Kidney (tissue), 13 donors: ENCODE measurements at regions not wholly inside any gene's neighbourhood (a gene's known extent, or its start where the extent isn't known, plus 50 kb on each side); places are given as distances from the start of the nearest gene placed in this dataset.

Experiments used
- DNase-seq, 5 donors: peaks; one replicate each; pipeline ENCODE4 v3.0.0-alpha.2; 2013 to 2020
- FAIRE-seq: peaks from 2 replicates; lab custom pipeline; 2012; peaks lifted over from hg19 to GRCh38; lab: Jason Lieb, UNC
- H3K27ac ChIP-seq, 2 donors: one replicate each; pipeline ENCODE4 v1.7.0; 2013; ENCODE audit warnings: low read depth in 2 of 2, low read length in 2 of 2, inconsistent platforms in 1 of 2
- H3K27me3 ChIP-seq: one replicate; pipeline ENCODE4 v1.7.1; 2013; ENCODE audit warnings: low read length, inconsistent platforms; ENCODE audit not compliant: control insufficient read depth, insufficient read depth
- H3K36me3 ChIP-seq, 3 donors: one replicate each; pipeline versions ENCODE4 v1.7.0 to v1.7.1; 2013; ENCODE audit warnings: low read length in 3 of 3, control low read depth in 1 of 3, inconsistent platforms in 1 of 3; ENCODE audit not compliant: insufficient read depth in 3 of 3, control insufficient read depth in 2 of 3
- H3K4me1 ChIP-seq, 3 donors: one replicate each; pipeline versions ENCODE4 v1.7.0 to v1.7.1; 2013; ENCODE audit warnings: low read length in 3 of 3, inconsistent platforms in 1 of 3, low read depth in 1 of 3; ENCODE audit not compliant: control insufficient read depth in 2 of 3, insufficient read depth in 2 of 3
- H3K4me3 ChIP-seq, 3 donors: one replicate each; pipeline versions ENCODE4 v1.7.0 to v1.8.1; 2013; ENCODE audit warnings: low read length in 3 of 3, control low read depth in 1 of 3, inconsistent platforms in 1 of 3
- H3K9ac ChIP-seq, 3 donors: one replicate each; pipeline versions ENCODE4 v1.7.0 to v1.7.1; 2013; ENCODE audit warnings: low read length in 3 of 3, control low read depth in 1 of 3, inconsistent platforms in 1 of 3
- H3K9me3 ChIP-seq, 3 donors: one replicate each; pipeline versions ENCODE4 v1.7.0 to v1.7.1; 2013; ENCODE audit warnings: low read length in 3 of 3, control low read depth in 1 of 3, inconsistent platforms in 1 of 3; ENCODE audit not compliant: control insufficient read depth in 2 of 3, insufficient read depth in 1 of 3
- CTCF ChIP-seq: IDR thresholded peaks from 3 replicates; pipeline ENCODE4 v1.5.1; 2012; ENCODE audit warnings: mild to moderate bottlenecking, moderate library complexity, borderline replicate concordance; ENCODE audit not compliant: insufficient read depth; ENCODE audit errors: extremely low read depth
- intact Hi-C: fragments of 100-400 bp; cut with DNase I; formaldehyde crosslinking; loops from one replicate; pipeline ENCODE4 v1.11.1; 2022
- donor health status: control.
- donor health status: control.
- donor health status: control.
- donor health status: control.
- donor health status: control.
- donor health status: DM: yes; HTN: yes; CAD: no.
- donor health status: Normal renal cell carcinoma (clear cell type).

- FAIRE-seq (no peak), DNase-seq (no peak)
- no peaks in the 10 kb centered on the region for H3K27me3 ChIP-seq
- H3K9ac ChIP-seq: no peak overlapping the region
- H3K9me3 ChIP-seq: no peaks in the 10 kb centered on the region
- H3K27ac ChIP-seq: no peak overlapping the region
- no peak for TF ChIP-seq CTCF
- H3K36me3 ChIP-seq: no peaks in the 10 kb centered on the region
- H3K4me1 ChIP-seq: peaks cover 4 to 12% (median 7%) of the 10 kb centered on the region in 3 donors
- intact Hi-C loops: no loop called here
- no peak overlapping the region for H3K4me3 ChIP-seq
These were observed 612.6 kb upstream of the CITED2 start for GRCh38 chr6:139987091-139987490.

DNA sequence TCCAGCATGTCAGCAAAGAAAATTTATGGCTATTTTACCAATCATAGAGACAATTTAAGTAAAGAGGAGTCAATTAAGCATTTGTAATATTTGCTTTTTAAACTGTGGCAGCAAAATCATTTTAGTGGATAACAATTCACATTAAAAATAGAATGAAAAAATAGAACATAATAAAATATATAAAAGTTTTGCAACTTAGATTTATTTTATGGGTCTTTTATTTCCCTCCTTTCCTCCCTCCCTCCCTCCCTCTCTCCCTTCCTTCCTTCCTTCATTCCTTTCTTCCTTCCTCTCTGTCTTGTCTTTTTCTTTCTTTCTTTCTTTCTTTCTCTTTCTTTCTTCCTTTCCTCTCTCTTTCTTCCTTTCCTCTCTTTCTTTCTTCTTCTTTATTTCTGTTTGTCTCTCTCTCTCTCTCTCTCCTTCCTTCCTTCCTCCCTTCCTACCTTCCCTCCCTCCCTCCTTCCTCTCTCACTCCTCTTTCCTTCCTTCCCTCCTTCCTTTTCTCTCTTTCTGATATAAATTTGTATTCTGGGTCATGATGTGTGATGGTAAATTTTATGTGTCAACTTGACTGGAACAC lies 610.9 kb upstream of the CITED2 start:
- Histone ChIP-seq H3K9ac (no peak overlapping the region), H3K4me1 (peaks cover 7 to 10% (median 9%) of the 10 kb centered on the region in 3 donors), H3K27me3 (no peaks in the 10 kb centered on the region), H3K9me3 (no peaks in the 10 kb centered on the region), H3K4me3 (no peak overlapping the region), H3K27ac (no peak overlapping the region), H3K36me3 (no peaks in the 10 kb centered on the region)
- no peak for TF ChIP-seq CTCF
- FAIRE-seq: no peak
- no peak for DNase-seq
- intact Hi-C loops: no loop called here

DNA sequence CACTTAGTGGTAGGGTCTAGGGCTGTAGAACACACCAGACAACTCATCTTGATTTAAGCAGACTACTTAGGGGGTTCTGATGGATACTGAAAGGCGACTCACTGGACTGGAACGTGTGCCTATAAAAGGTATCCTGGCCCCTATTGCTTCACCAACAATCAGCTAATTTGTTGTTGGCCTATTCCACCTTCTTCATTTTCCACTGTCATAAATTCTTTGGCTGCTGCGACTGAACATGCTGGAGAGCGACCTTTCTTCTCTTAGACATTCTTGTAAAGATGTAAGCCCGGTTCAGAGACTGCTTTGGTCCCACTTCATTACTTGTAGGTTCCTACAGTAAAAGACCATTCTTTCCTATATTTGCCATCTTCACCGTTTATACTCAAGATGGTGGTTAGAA lies 609.9 kb upstream of the CITED2 start:
- no peak for TF ChIP-seq CTCF
- H3K36me3 ChIP-seq: no peaks in the 10 kb centered on the region
- no peak overlapping the region for H3K4me3 ChIP-seq
- peak overlapping the region in 1 of 2 donors; percentile 23 for H3K27ac ChIP-seq
- H3K4me1 ChIP-seq: peaks cover 9 to 16% (median 10%) of the 10 kb centered on the region in 3 donors
- H3K9ac ChIP-seq: no peak overlapping the region
- intact Hi-C loops: no loop called here
- H3K27me3 ChIP-seq: no peaks in the 10 kb centered on the region
- no peaks in the 10 kb centered on the region for H3K9me3 ChIP-seq
- no peak for FAIRE-seq
- DNase-seq: no peak
